B cell (primary cell): ENCODE measurements at regions not wholly inside any gene's neighbourhood (a gene's known extent, or its start where the extent isn't known, plus 50 kb on each side); places are given as distances from the start of the nearest gene placed in this dataset.

ENCODE experiments used
- ATAC-seq: fragments of 200-7000 bp; cut with Tn5 transposase; one replicate; pipeline ENCODE4 v1.10.0; 2021; ENCODE audit warnings: low read depth, mild to moderate bottlenecking, moderate number of reproducible peaks, moderate library complexity
- CTCF ChIA-PET: fragments of 350-600 bp; sonication (Branson Sonifier 250); formaldehyde crosslinking; loops from one replicate; lab custom pipeline; 2021; ENCODE audit warnings: antibody characterized with exemption, inconsistent platforms; lab: Charles Lee
- POLR2A ChIA-PET: fragments of 350-600 bp; sonication (Branson Sonifier 250); formaldehyde crosslinking; loops from one replicate; lab custom pipeline; 2021; ENCODE audit warnings: antibody characterized with exemption; lab: Charles Lee
- DNase-seq: peaks from one replicate; pipeline ENCODE4 v3.0.0; 2013
- H2AFZ ChIP-seq: 2 replicates; pipeline ENCODE4 v1.6.1; 2012; ENCODE audit warnings: mild to moderate bottlenecking, low read depth, low read length; ENCODE audit not compliant: insufficient read depth, poor library complexity, severe bottlenecking
- H3K27ac ChIP-seq, 2 donors: 1 replicate in 1 of 2; 2 replicates in 1 of 2; pipeline ENCODE4 v1.5.1; 2012 to 2013; ENCODE audit warnings: low read length in 2 of 2, mild to moderate bottlenecking in 2 of 2, moderate library complexity in 1 of 2
- H3K27me3 ChIP-seq, 4 experiments: fragments of 200-600 bp in 1 of 4; sonication (generic) in 1 of 4; replicated peaks in 1 of 4; 1 replicate in 2 of 4; 2 replicates in 2 of 4; pipeline versions ENCODE4 v1.6.1 to v1.7.0; 2013 to 2016; ENCODE audit warnings: low read length in 3 of 4, mild to moderate bottlenecking in 2 of 4, mixed read lengths in 1 of 4, moderate library complexity in 1 of 4; ENCODE audit not compliant: insufficient read depth in 4 of 4, control insufficient read depth in 3 of 4; ENCODE audit errors: control extremely low read depth in 1 of 4
- H3K36me3 ChIP-seq, 2 experiments: replicated peaks in 1 of 2; 1 replicate in 1 of 2; 2 replicates in 1 of 2; pipeline versions ENCODE4 v1.6.1 to v1.7.1; 2013; ENCODE audit warnings: low read length in 1 of 2; ENCODE audit not compliant: insufficient read depth in 2 of 2, control insufficient read depth in 1 of 2; ENCODE audit errors: control extremely low read depth in 1 of 2, extremely low read depth in 1 of 2
- H3K4me1 ChIP-seq, 2 donors: fragments of 200-600 bp in 1 of 2; sonication (generic) in 1 of 2; 1 replicate in 1 of 2; 2 replicates in 1 of 2; pipeline versions ENCODE4 v1.5.1 to v1.6.1; 2013 to 2017; ENCODE audit warnings: low read length in 2 of 2; ENCODE audit not compliant: control insufficient read depth in 2 of 2, insufficient read depth in 2 of 2
- H3K4me2 ChIP-seq: replicated peaks from 2 replicates; pipeline ENCODE3; 2012; ENCODE audit warnings: mild to moderate bottlenecking, low read depth, low read length; ENCODE audit not compliant: poor library complexity, severe bottlenecking
- H3K4me3 ChIP-seq, 5 experiments: fragments of 200-600 bp in 1 of 5; sonication (generic) in 1 of 5; 1 replicate in 3 of 5; 2 replicates in 2 of 5; pipeline versions ENCODE4 v1.5.1 to v1.7.0; 2011 to 2016; ENCODE audit warnings: low read length in 4 of 5, mild to moderate bottlenecking in 4 of 5, low read depth in 2 of 5, control low read depth in 1 of 5, moderate library complexity in 1 of 5; ENCODE audit not compliant: insufficient read depth in 1 of 5; ENCODE audit errors: control extremely low read depth in 1 of 5, extremely low read depth in 1 of 5
- H3K79me2 ChIP-seq: fragments of 200-600 bp; sonication (generic); one replicate; pipeline ENCODE4 v1.6.0; 2016; ENCODE audit warnings: low read length; ENCODE audit not compliant: control insufficient read depth, insufficient read depth
- H3K9ac ChIP-seq: fragments of 200-600 bp; sonication (generic); 2 replicates; pipeline ENCODE4 v1.6.1; 2017; ENCODE audit warnings: mild to moderate bottlenecking, low read length, moderate library complexity
- H3K9me3 ChIP-seq, 3 donors: one replicate each; pipeline versions ENCODE4 v1.6.1 to v1.7.1; 2013; ENCODE audit warnings: low read length in 2 of 3; ENCODE audit not compliant: control insufficient read depth in 2 of 3, insufficient read depth in 1 of 3; ENCODE audit errors: control extremely low read depth in 1 of 3
- H4K20me1 ChIP-seq: 2 replicates; pipeline ENCODE4 v1.6.0; 2012; ENCODE audit warnings: mild to moderate bottlenecking, low read length; ENCODE audit not compliant: insufficient read depth, control insufficient read depth, poor library complexity, severe bottlenecking
- H3K27ac Mint-ChIP-seq: one replicate; pipeline ENCODE4 v1.8.0; 2021; ENCODE audit warnings: mixed read lengths
- H3K27me3 Mint-ChIP-seq: one replicate; pipeline ENCODE4 v1.8.0; 2021; ENCODE audit warnings: mixed read lengths
- H3K4me1 Mint-ChIP-seq: one replicate; pipeline ENCODE4 v1.8.0; 2021; ENCODE audit warnings: mixed read lengths
- H3K4me3 Mint-ChIP-seq: one replicate; pipeline ENCODE4 v1.8.0; 2021; ENCODE audit warnings: mixed read lengths
- H3K9me3 Mint-ChIP-seq: one replicate; pipeline ENCODE4 v1.8.0; 2022; ENCODE audit warnings: mixed read lengths; ENCODE audit not compliant: insufficient read depth
- CTCF ChIP-seq: fragments of 200-600 bp; IDR thresholded peaks from one replicate; pipeline ENCODE4 v1.8.0; 2022; ENCODE audit warnings: antibody characterized with exemption, mild to moderate bottlenecking
- EZH2 ChIP-seq: IDR thresholded peaks from 2 replicates; pipeline ENCODE4 v1.6.1; 2012; ENCODE audit warnings: borderline replicate concordance, low read depth, mild to moderate bottlenecking, moderate library complexity, low read length; ENCODE audit not compliant: insufficient read depth, poor library complexity, severe bottlenecking
- WGBS: methylation state at CpG from one replicate; pipeline ENCODE4 v1.1.5; 2013; ENCODE audit warnings: missing lambda C conversion rate; ENCODE audit not compliant: insufficient coverage; 5-methylcytosine and 5-hydroxymethylcytosine counted together
- intact Hi-C: fragments of 100-400 bp; cut with micrococcal nuclease; formaldehyde crosslinking; loops from one replicate; pipeline ENCODE4 v1.10.0; 2022

GRCh38 chr14:32017587-32017986, 59.5 kb upstream of the ARHGAP5 start:
- H3K79me2 ChIP-seq: no peaks in the 10 kb centered on the region
- H3K27me3 Mint-ChIP-seq: peaks cover 4% of the 10 kb centered on the region
- ChIA-PET POLR2A (no interaction called here), CTCF (interaction anchor here (1.0 kb wide), 1 partner anchor 10 kb away, joined by 3 read pairs; no protein-coding TSS in a partner anchor)
- H3K36me3 ChIP-seq: no peaks in the 10 kb centered on the region
- H3K4me2 ChIP-seq: no peak overlapping the region
- no peak overlapping the region for H3K4me3 ChIP-seq
- no peaks in the 10 kb centered on the region for H3K9me3 Mint-ChIP-seq
- H3K27ac ChIP-seq: no peak overlapping the region
- intact Hi-C loops: no loop called here
- DNase-seq (no peak), ATAC-seq (no peak)
- H2AFZ ChIP-seq: no peak overlapping the region
- H3K27ac Mint-ChIP-seq: no peak overlapping the region
- H3K4me3 Mint-ChIP-seq: no peak overlapping the region
- no peaks in the 10 kb centered on the region for H3K4me1 ChIP-seq
- H3K9me3 ChIP-seq: no peaks in the 10 kb centered on the region
- no peaks in the 10 kb centered on the region for H3K4me1 Mint-ChIP-seq
- H4K20me1 ChIP-seq: no peaks in the 10 kb centered on the region
- no peaks in the 10 kb centered on the region for H3K27me3 ChIP-seq
- no peak overlapping the region for H3K9ac ChIP-seq
- TF ChIP-seq EZH2: no peak
- no peak for TF ChIP-seq CTCF

GRCh38 chr14:32018391-32019092, 58.6 kb upstream of the ARHGAP5 start:
- H3K9me3 ChIP-seq: no peaks in the 10 kb centered on the region
- Mint-ChIP-seq H3K27ac (no peak overlapping the region), H3K9me3 (no peaks in the 10 kb centered on the region), H3K4me1 (no peaks in the 10 kb centered on the region), H3K4me3 (no peak overlapping the region), H3K27me3 (no peaks in the 10 kb centered on the region)
- intact Hi-C loops: no loop called here
- TF ChIP-seq CTCF (no peak), EZH2 (no peak)
- H3K36me3 ChIP-seq: no peaks in the 10 kb centered on the region
- no peak overlapping the region for H3K9ac ChIP-seq
- 100% methylated on average over 1 of the region's 3 CpGs for WGBS
- no peak overlapping the region for H3K4me3 ChIP-seq
- ChIA-PET POLR2A (no interaction called here), CTCF (interaction anchor here (1.0 kb wide), 1 partner anchor 9 kb away, joined by 3 read pairs; no protein-coding TSS in a partner anchor)
- H3K27ac ChIP-seq: no peak overlapping the region
- ATAC-seq (no peak), DNase-seq (no peak)
- H4K20me1 ChIP-seq: no peaks in the 10 kb centered on the region
- no peak overlapping the region for H2AFZ ChIP-seq
- H3K4me2 ChIP-seq: no peak overlapping the region
- H3K4me1 ChIP-seq: no peaks in the 10 kb centered on the region
- no peaks in the 10 kb centered on the region for H3K79me2 ChIP-seq
- no peaks in the 10 kb centered on the region for H3K27me3 ChIP-seq
